NT2/D1 (cell line): ENCODE measurements at regions not wholly inside any gene's neighbourhood (a gene's known extent, or its start where the extent isn't known, plus 50 kb on each side); places are given as distances from the start of the nearest gene placed in this dataset.

ENCODE experiments used
- DNase-seq: peaks from one replicate; pipeline ENCODE4 v3.0.0-alpha.2; 2011; ENCODE audit warnings: low read depth, low spot score
- H3K27me3 ChIP-seq: 2 replicates; pipeline ENCODE4 v1.6.0; 2011; ENCODE audit warnings: mild to moderate bottlenecking; ENCODE audit not compliant: insufficient read length, insufficient read depth
- H3K36me3 ChIP-seq: 2 replicates; pipeline ENCODE4 v1.6.1; 2011; ENCODE audit warnings: mild to moderate bottlenecking, low read length, mixed read lengths; ENCODE audit not compliant: insufficient read depth, insufficient read length
- H3K4me1 ChIP-seq: 2 replicates; pipeline ENCODE4 v1.5.1; 2011; ENCODE audit not compliant: insufficient read depth, insufficient read length
- H3K4me3 ChIP-seq: 2 replicates; pipeline ENCODE4 v1.5.1; 2011; ENCODE audit warnings: low read depth; ENCODE audit not compliant: insufficient read length
- H3K9ac ChIP-seq: 2 replicates; pipeline ENCODE4 v1.6.0; 2011; ENCODE audit warnings: low read depth; ENCODE audit not compliant: insufficient read length
- H3K9me3 ChIP-seq: 2 replicates; pipeline ENCODE4 v1.5.1; 2011; ENCODE audit warnings: mild to moderate bottlenecking, low read length; ENCODE audit not compliant: insufficient read depth
- SUZ12 ChIP-seq: IDR thresholded peaks from 2 replicates; pipeline ENCODE4 v1.6.1; 2011; ENCODE audit not compliant: insufficient read length, insufficient read depth; ENCODE audit errors: extremely low read depth
- YY1 ChIP-seq: IDR thresholded peaks from 2 replicates; pipeline ENCODE4 v1.6.1; 2011; ENCODE audit not compliant: insufficient read length, insufficient read depth
- ZNF274 ChIP-seq: IDR thresholded peaks from 2 replicates; pipeline ENCODE4 v1.6.1; 2011; ENCODE audit warnings: mild to moderate bottlenecking, low read depth, low read length

- Histone ChIP-seq H3K27me3 (no peaks in the 10 kb centered on the region), H3K9me3 (no peaks in the 10 kb centered on the region), H3K4me3 (no peak overlapping the region), H3K4me1 (no peaks in the 10 kb centered on the region), H3K9ac (no peak overlapping the region), H3K36me3 (no peaks in the 10 kb centered on the region)
- TF ChIP-seq SUZ12 (no peak), YY1 (no peak), ZNF274 (no peak)
- no peak for DNase-seq
These were observed 1388.8 kb downstream of the AMY1C start for GRCh38 chr1:105138458-105138893.

- Histone ChIP-seq H3K4me3 (no peak overlapping the region), H3K27me3 (no peaks in the 10 kb centered on the region), H3K36me3 (no peaks in the 10 kb centered on the region), H3K4me1 (no peaks in the 10 kb centered on the region), H3K9me3 (no peaks in the 10 kb centered on the region), H3K9ac (no peak overlapping the region)
- no peak for DNase-seq
- TF ChIP-seq SUZ12 = no peak
- TF ChIP-seq ZNF274 = no peak
- no peak for TF ChIP-seq YY1
These were observed 1423.1 kb downstream of the AMY1C start for GRCh38 chr1:105172788-105173187.

- H3K9ac ChIP-seq = no peak overlapping the region
- DNase-seq = no peak
- H3K4me3 ChIP-seq = no peak overlapping the region
- H3K4me1 ChIP-seq = no peaks in the 10 kb centered on the region
- H3K9me3 ChIP-seq = no peaks in the 10 kb centered on the region
- no peaks in the 10 kb centered on the region for H3K27me3 ChIP-seq
- no peak for TF ChIP-seq ZNF274
- TF ChIP-seq YY1 = no peak
- TF ChIP-seq SUZ12 = no peak
- H3K36me3 ChIP-seq = no peaks in the 10 kb centered on the region
These were observed 1431.1 kb downstream of the AMY1C start for GRCh38 chr1:105180789-105181188.

GRCh38 chr1:105204836-105205371 lies 1455.2 kb downstream of the AMY1C start:
- Histone ChIP-seq H3K36me3 (no peaks in the 10 kb centered on the region), H3K4me3 (no peak overlapping the region), H3K27me3 (no peaks in the 10 kb centered on the region), H3K9ac (no peak overlapping the region), H3K9me3 (no peaks in the 10 kb centered on the region), H3K4me1 (no peaks in the 10 kb centered on the region)
- no peak for TF ChIP-seq SUZ12
- TF ChIP-seq YY1 = no peak
- no peak for TF ChIP-seq ZNF274
- no peak for DNase-seq

- TF ChIP-seq YY1 (no peak), SUZ12 (no peak), ZNF274 (no peak)
- Histone ChIP-seq H3K4me3 (no peak overlapping the region), H3K27me3 (no peaks in the 10 kb centered on the region), H3K9me3 (no peaks in the 10 kb centered on the region), H3K4me1 (no peaks in the 10 kb centered on the region), H3K9ac (no peak overlapping the region), H3K36me3 (no peaks in the 10 kb centered on the region)
- DNase-seq = no peak
These were observed 1458.9 kb downstream of the AMY1C start for GRCh38 chr1:105208581-105208980.

- no peak overlapping the region for H3K4me3 ChIP-seq
- H3K36me3 ChIP-seq = no peaks in the 10 kb centered on the region
- no peak overlapping the region for H3K9ac ChIP-seq
- no peaks in the 10 kb centered on the region for H3K27me3 ChIP-seq
- no peak for DNase-seq
- H3K9me3 ChIP-seq = no peaks in the 10 kb centered on the region
- H3K4me1 ChIP-seq = no peaks in the 10 kb centered on the region
- TF ChIP-seq YY1 = no peak
- no peak for TF ChIP-seq ZNF274
- no peak for TF ChIP-seq SUZ12
These were observed 1461.0 kb downstream of the AMY1C start for GRCh38 chr1:105210747-105211146.

- H3K9ac ChIP-seq = no peak overlapping the region
- H3K36me3 ChIP-seq = no peaks in the 10 kb centered on the region
- peaks cover 11% of the 10 kb centered on the region; the same call in 1 of the 2 replicates for H3K9me3 ChIP-seq
- no peak overlapping the region for H3K4me3 ChIP-seq
- H3K27me3 ChIP-seq = no peaks in the 10 kb centered on the region
- TF ChIP-seq ZNF274 = no peak
- no peak for TF ChIP-seq YY1
- TF ChIP-seq SUZ12 = no peak
- DNase-seq = no peak
- no peaks in the 10 kb centered on the region for H3K4me1 ChIP-seq
These were observed 1481.7 kb downstream of the AMY1C start for GRCh38 chr1:105231378-105231777.
